ENCODE measurements at regions not wholly inside any gene's neighbourhood (a gene's known extent, or its start where the extent isn't known, plus 50 kb on each side); places are given as distances from the start of the nearest gene placed in this dataset.

- TF ChIP-seq, protein P1, sequence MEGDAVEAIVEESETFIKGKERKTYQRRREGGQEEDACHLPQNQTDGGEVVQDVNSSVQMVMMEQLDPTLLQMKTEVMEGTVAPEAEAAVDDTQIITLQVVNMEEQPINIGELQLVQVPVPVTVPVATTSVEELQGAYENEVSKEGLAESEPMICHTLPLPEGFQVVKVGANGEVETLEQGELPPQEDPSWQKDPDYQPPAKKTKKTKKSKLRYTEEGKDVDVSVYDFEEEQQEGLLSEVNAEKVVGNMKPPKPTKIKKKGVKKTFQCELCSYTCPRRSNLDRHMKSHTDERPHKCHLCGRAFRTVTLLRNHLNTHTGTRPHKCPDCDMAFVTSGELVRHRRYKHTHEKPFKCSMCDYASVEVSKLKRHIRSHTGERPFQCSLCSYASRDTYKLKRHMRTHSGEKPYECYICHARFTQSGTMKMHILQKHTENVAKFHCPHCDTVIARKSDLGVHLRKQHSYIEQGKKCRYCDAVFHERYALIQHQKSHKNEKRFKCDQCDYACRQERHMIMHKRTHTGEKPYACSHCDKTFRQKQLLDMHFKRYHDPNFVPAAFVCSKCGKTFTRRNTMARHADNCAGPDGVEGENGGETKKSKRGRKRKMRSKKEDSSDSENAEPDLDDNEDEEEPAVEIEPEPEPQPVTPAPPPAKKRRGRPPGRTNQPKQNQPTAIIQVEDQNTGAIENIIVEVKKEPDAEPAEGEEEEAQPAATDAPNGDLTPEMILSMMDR (IDR thresholded peaks at IDR 0.05; ENCODE audit: low read length): no peak
- TF ChIP-seq EZH2 (optimal IDR thresholded peaks at IDR 0.05; ENCODE audit: low read depth, low read length) (no peak), EZH2phosphoT487 (IDR thresholded peaks at IDR 0.05; ENCODE audit: low read length) (no peak)
Observed at GRCh38 chr21:35144978-35145377, 95.9 kb upstream of the RUNX1 start.
